Stimulated activated naive CD8-positive, alpha-beta T cell treated with anti-CD3 and anti-CD28 coated beads, Interleukin-15, Interleukin-2, amounts not matched to agents 100 ng/mL and 50 ng/mL, for 24 hours (primary cell): ENCODE measurements at regions not wholly inside any gene's neighbourhood (a gene's known extent, or its start where the extent isn't known, plus 50 kb on each side); places are given as distances from the start of the nearest gene placed in this dataset.

Experiments used
- H3K27ac Mint-ChIP-seq: one replicate; pipeline ENCODE4 v1.8.0; 2021; ENCODE audit warnings: mild to moderate bottlenecking, mixed read lengths
- H3K27me3 Mint-ChIP-seq: one replicate; pipeline ENCODE4 v1.8.0; 2021; ENCODE audit warnings: mixed read lengths
- H3K36me3 Mint-ChIP-seq: one replicate; pipeline ENCODE4 v1.8.0; 2021; ENCODE audit warnings: low read depth, mixed read lengths
- H3K4me1 Mint-ChIP-seq: one replicate; pipeline ENCODE4 v1.8.0; 2021; ENCODE audit warnings: low read depth, mixed read lengths
- H3K4me3 Mint-ChIP-seq: one replicate; pipeline ENCODE4 v1.8.0; 2021; ENCODE audit warnings: mild to moderate bottlenecking, mixed read lengths
- H3K9me3 Mint-ChIP-seq: one replicate; pipeline ENCODE4 v1.8.0; 2021; ENCODE audit warnings: mixed read lengths

DNA sequence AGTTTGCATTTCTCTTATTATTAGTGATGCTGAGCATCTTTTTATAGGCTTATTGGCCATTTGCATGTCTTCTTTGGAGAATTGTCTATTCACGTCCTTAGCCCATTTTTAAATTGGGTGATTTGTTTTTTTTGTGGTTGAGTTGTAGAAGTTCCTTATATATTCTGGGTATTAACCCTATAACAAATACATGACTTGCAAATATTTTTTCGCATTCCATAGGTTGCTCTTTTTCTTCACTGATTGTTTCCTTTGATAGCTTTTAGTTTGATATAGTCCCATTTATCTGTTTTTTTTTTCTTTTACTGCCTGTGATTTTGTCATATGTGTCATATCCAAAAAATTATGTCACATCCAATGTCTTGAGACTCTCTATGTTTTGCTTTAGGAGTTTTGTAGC lies 243.6 kb downstream of the GPD2 start:
- peaks cover 8% of the 10 kb centered on the region for H3K27me3 Mint-ChIP-seq
- no peak overlapping the region for H3K4me3 Mint-ChIP-seq
- H3K27ac Mint-ChIP-seq, result no peak overlapping the region
- H3K9me3 Mint-ChIP-seq, result no peaks in the 10 kb centered on the region
- no peaks in the 10 kb centered on the region for H3K36me3 Mint-ChIP-seq
- H3K4me1 Mint-ChIP-seq, result no peaks in the 10 kb centered on the region

DNA sequence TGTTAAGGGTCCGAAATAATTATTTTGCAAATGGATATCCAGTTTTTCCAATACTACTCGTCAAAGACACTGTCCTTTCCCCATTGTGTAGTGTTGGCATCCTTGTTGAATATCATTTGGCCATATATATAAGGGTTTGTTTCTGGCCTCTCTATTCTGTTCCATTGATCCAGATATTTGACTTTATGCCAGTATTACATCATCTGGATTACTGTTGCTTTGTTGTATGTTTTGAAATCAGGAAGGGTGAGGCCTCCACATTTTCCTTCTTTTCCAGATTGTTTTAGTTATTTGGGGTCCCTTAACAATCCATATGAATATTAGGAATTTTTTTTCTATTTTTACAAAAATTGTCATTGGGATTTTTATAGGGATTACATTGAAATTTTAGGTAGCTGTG lies 244.1 kb downstream of the GPD2 start:
- no peaks in the 10 kb centered on the region for H3K36me3 Mint-ChIP-seq
- H3K4me3 Mint-ChIP-seq, result no peak overlapping the region
- peaks cover 9% of the 10 kb centered on the region for H3K27me3 Mint-ChIP-seq
- H3K9me3 Mint-ChIP-seq, result no peaks in the 10 kb centered on the region
- H3K27ac Mint-ChIP-seq, result no peak overlapping the region
- no peaks in the 10 kb centered on the region for H3K4me1 Mint-ChIP-seq

DNA sequence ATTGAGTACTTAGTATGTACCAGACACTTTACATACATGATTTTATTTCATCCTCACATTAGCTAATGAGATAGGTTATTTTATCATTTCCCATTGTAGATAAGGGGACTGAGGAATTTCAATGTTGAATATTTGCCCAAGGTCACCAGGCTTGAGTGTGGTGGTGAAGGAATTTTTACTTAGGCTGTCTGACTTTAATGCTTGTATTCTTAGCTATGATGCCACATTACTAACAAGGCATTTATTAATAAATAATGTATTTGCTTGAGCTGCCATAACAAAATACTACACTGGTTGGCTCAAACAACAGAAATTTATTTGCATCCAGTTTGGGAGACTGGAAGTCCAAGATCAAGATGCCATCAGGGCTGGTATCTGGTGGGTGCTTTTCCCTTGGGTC lies 250.9 kb downstream of the GPD2 start:
- H3K4me1 Mint-ChIP-seq, result no peaks in the 10 kb centered on the region
- H3K4me3 Mint-ChIP-seq, result no peak overlapping the region
- peaks cover 7% of the 10 kb centered on the region for H3K9me3 Mint-ChIP-seq
- no peaks in the 10 kb centered on the region for H3K36me3 Mint-ChIP-seq
- no peak overlapping the region for H3K27ac Mint-ChIP-seq
- peaks cover 4% of the 10 kb centered on the region for H3K27me3 Mint-ChIP-seq

GRCh38 chr2:156687715-156688114 lies 251.5 kb downstream of the GPD2 start:
- Mint-ChIP-seq H3K27me3 (peaks cover 3% of the 10 kb centered on the region), H3K27ac (no peak overlapping the region), H3K36me3 (no peaks in the 10 kb centered on the region), H3K4me1 (no peaks in the 10 kb centered on the region), H3K4me3 (no peak overlapping the region), H3K9me3 (peaks cover 7% of the 10 kb centered on the region)

DNA sequence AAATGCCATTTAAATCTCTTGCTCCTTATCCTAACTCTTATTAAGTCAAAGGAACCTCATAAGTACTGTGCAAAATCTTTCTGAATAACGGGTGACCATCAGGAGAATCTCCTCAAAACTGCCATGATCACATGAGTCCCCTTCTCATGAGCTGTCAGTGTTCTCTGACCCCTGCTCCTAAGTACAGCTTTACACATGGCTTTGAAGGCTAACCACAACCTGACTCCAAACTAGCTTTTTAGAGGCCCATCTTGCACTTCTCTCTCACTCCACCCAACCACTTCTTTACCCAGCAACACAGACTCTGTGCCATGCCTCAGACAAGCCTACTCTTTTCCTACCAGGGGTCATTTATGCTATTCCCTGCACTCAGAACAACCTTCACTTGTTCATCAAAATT lies 253.8 kb downstream of the GPD2 start:
- Mint-ChIP-seq H3K36me3 (no peaks in the 10 kb centered on the region), H3K27me3 (no peaks in the 10 kb centered on the region), H3K4me3 (no peak overlapping the region), H3K27ac (no peak overlapping the region), H3K4me1 (no peaks in the 10 kb centered on the region), H3K9me3 (peaks cover 7% of the 10 kb centered on the region)

DNA sequence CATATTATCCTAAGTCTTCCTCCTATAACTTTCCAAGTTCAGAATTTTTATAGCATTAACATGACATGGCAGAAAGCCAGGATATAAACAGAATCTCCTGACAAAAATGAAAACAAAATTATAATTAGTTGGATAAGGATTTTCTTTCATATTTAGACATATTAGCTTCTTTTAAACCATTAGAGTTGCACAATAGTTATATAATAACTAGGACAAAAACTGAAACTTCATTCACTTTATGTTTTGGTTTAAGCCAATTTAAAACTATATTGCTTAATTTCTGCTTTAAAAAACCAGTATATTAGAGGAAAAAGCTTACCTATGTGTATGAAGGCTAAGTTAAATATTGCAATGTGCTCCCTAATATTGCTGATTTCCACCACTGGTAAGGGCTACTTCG lies 254.8 kb downstream of the GPD2 start:
- H3K27me3 Mint-ChIP-seq, result no peaks in the 10 kb centered on the region
- H3K4me3 Mint-ChIP-seq, result no peak overlapping the region
- no peaks in the 10 kb centered on the region for H3K36me3 Mint-ChIP-seq
- no peak overlapping the region for H3K27ac Mint-ChIP-seq
- H3K9me3 Mint-ChIP-seq, result peaks cover 7% of the 10 kb centered on the region
- H3K4me1 Mint-ChIP-seq, result no peaks in the 10 kb centered on the region

GRCh38 chr2:156695020-156695419 lies 258.8 kb downstream of the GPD2 start:
- H3K9me3 Mint-ChIP-seq, result no peaks in the 10 kb centered on the region
- no peaks in the 10 kb centered on the region for H3K4me1 Mint-ChIP-seq
- no peaks in the 10 kb centered on the region for H3K36me3 Mint-ChIP-seq
- H3K27me3 Mint-ChIP-seq, result no peaks in the 10 kb centered on the region
- H3K4me3 Mint-ChIP-seq, result no peak overlapping the region
- no peak overlapping the region for H3K27ac Mint-ChIP-seq

GRCh38 chr2:156695595-156695994 lies 259.4 kb downstream of the GPD2 start:
- no peaks in the 10 kb centered on the region for H3K9me3 Mint-ChIP-seq
- H3K4me3 Mint-ChIP-seq, result no peak overlapping the region
- no peaks in the 10 kb centered on the region for H3K4me1 Mint-ChIP-seq
- no peaks in the 10 kb centered on the region for H3K27me3 Mint-ChIP-seq
- H3K27ac Mint-ChIP-seq, result no peak overlapping the region
- no peaks in the 10 kb centered on the region for H3K36me3 Mint-ChIP-seq

- Mint-ChIP-seq H3K27me3 (no peaks in the 10 kb centered on the region), H3K9me3 (no peaks in the 10 kb centered on the region), H3K36me3 (no peaks in the 10 kb centered on the region), H3K4me1 (no peaks in the 10 kb centered on the region), H3K27ac (no peak overlapping the region), H3K4me3 (no peak overlapping the region)
These were observed 261.7 kb downstream of the GPD2 start for GRCh38 chr2:156697906-156698305.

DNA sequence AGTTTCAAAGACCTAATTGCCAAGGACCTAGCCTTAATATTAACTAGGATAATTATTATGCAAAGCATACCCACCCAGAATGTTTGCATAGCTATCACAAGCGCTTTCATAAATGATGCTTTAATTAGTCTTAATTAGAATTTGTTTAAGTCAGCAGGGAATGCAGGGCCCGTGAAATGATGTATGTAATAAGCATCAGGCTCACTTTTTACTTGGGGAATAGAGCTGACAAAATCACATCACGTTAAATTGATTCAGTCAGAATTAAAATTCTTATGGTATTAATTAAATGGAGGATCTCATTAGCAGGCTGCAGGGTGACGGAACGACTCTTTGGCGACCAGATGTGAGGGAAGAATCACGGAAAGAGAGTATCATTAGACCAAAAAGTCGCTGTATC lies 264.5 kb downstream of the GPD2 start:
- no peaks in the 10 kb centered on the region for H3K36me3 Mint-ChIP-seq
- H3K4me3 Mint-ChIP-seq, result no peak overlapping the region
- H3K27ac Mint-ChIP-seq, result no peak overlapping the region
- H3K4me1 Mint-ChIP-seq, result no peaks in the 10 kb centered on the region
- peaks cover 3% of the 10 kb centered on the region for H3K27me3 Mint-ChIP-seq
- no peaks in the 10 kb centered on the region for H3K9me3 Mint-ChIP-seq

GRCh38 chr2:156702541-156702940 lies 266.4 kb downstream of the GPD2 start:
- H3K27ac Mint-ChIP-seq, result no peak overlapping the region
- no peaks in the 10 kb centered on the region for H3K36me3 Mint-ChIP-seq
- H3K4me3 Mint-ChIP-seq, result no peak overlapping the region
- no peaks in the 10 kb centered on the region for H3K4me1 Mint-ChIP-seq
- H3K9me3 Mint-ChIP-seq, result no peaks in the 10 kb centered on the region
- H3K27me3 Mint-ChIP-seq, result peaks cover 3% of the 10 kb centered on the region

DNA sequence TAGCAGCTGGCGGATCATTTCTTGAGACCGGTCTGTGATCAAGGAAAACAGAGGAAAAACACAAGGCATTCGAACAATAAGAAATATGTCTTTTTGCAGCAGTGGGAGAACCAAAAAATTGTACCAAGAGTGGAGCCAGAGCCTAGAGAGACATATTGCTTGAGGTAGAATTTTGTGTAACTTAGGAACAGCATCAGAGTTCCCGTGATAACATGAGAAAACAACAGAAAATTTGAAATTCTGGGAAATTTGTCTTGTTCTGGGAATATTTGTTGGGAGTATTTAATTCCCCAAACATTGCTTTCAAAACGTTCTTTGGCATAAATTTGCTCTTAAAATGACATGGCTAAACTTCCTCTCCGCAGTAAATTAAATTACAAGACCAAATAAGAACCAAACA lies 267.5 kb downstream of the GPD2 start:
- H3K36me3 Mint-ChIP-seq, result no peaks in the 10 kb centered on the region
- H3K4me3 Mint-ChIP-seq, result no peak overlapping the region
- H3K27me3 Mint-ChIP-seq, result peaks cover 3% of the 10 kb centered on the region
- no peaks in the 10 kb centered on the region for H3K9me3 Mint-ChIP-seq
- H3K27ac Mint-ChIP-seq, result no peak overlapping the region
- no peaks in the 10 kb centered on the region for H3K4me1 Mint-ChIP-seq

GRCh38 chr2:156704132-156704531 lies 268.0 kb downstream of the GPD2 start:
- Mint-ChIP-seq H3K9me3 (no peaks in the 10 kb centered on the region), H3K4me3 (no peak overlapping the region), H3K36me3 (no peaks in the 10 kb centered on the region), H3K27ac (no peak overlapping the region), H3K4me1 (no peaks in the 10 kb centered on the region), H3K27me3 (peaks cover 3% of the 10 kb centered on the region)

- H3K4me1 Mint-ChIP-seq, result no peaks in the 10 kb centered on the region
- peaks cover 3% of the 10 kb centered on the region for H3K27me3 Mint-ChIP-seq
- no peak overlapping the region for H3K27ac Mint-ChIP-seq
- no peak overlapping the region for H3K4me3 Mint-ChIP-seq
- no peaks in the 10 kb centered on the region for H3K36me3 Mint-ChIP-seq
- H3K9me3 Mint-ChIP-seq, result no peaks in the 10 kb centered on the region
These were observed 268.4 kb downstream of the GPD2 start for GRCh38 chr2:156704617-156705016.

- Mint-ChIP-seq H3K4me3 (no peak overlapping the region), H3K27ac (no peak overlapping the region), H3K9me3 (no peaks in the 10 kb centered on the region), H3K27me3 (peaks cover 3% of the 10 kb centered on the region), H3K4me1 (no peaks in the 10 kb centered on the region), H3K36me3 (no peaks in the 10 kb centered on the region)
These were observed 270.4 kb downstream of the GPD2 start for GRCh38 chr2:156706576-156706975.

DNA sequence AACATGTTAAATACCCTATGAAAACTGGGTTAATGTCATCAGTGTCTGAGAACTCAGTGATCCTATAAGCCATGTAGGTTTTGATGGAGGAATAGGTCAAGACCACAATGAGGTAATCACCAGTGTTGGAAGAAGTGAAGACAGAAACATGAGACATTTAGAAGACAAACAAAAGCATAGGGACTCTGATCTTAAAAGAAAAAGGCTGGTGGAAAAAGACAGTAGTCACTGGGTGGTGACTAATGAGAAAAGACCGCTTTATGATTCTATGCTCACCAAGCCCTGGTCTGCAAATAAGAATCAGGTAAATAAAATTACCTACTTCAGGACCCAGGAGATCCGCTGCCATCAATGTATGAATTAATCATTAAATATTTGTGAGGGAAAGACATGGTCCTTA lies 271.9 kb downstream of the GPD2 start:
- H3K4me1 Mint-ChIP-seq, result no peaks in the 10 kb centered on the region
- H3K4me3 Mint-ChIP-seq, result no peak overlapping the region
- H3K27ac Mint-ChIP-seq, result no peak overlapping the region
- H3K9me3 Mint-ChIP-seq, result no peaks in the 10 kb centered on the region
- H3K36me3 Mint-ChIP-seq, result no peaks in the 10 kb centered on the region
- peaks cover 3% of the 10 kb centered on the region for H3K27me3 Mint-ChIP-seq

GRCh38 chr2:156709091-156709490 lies 272.9 kb downstream of the GPD2 start:
- H3K27me3 Mint-ChIP-seq, result no peaks in the 10 kb centered on the region
- no peaks in the 10 kb centered on the region for H3K4me1 Mint-ChIP-seq
- H3K27ac Mint-ChIP-seq, result no peak overlapping the region
- no peak overlapping the region for H3K4me3 Mint-ChIP-seq
- H3K36me3 Mint-ChIP-seq, result no peaks in the 10 kb centered on the region
- H3K9me3 Mint-ChIP-seq, result no peaks in the 10 kb centered on the region
